ENCODE measurements at regions not wholly inside any gene's neighbourhood (a gene's known extent, or its start where the extent isn't known, plus 50 kb on each side); places are given as distances from the start of the nearest gene placed in this dataset.

DNA sequence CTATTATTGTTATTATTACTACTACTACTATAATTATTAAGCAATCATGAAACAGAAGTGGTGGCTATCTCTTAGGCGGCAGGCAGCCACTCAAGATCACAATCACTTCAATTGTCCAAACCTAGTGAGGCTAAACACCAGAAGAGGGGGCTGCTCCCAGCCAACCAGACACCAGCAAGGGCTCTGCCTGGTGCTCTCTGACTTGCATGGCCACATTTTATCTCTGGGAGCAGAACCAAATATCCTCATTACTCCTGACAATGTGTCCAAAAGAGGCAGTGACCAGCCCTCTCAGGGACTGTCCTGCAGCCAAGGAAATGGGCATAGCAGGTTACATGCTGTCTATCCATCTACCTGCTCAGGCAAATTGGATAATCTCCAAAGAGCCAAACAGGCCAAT is 187.4 kb upstream of the PDE1C start:
- Mint-ChIP-seq H3K4me3 (no peak overlapping the region), H3K27ac (no peak overlapping the region), H3K36me3 (no peaks in the 10 kb centered on the region), H3K4me1 (ENCODE audit: unreplicated experiment) (peaks cover 6% of the 10 kb centered on the region), H3K9me3 (no peaks in the 10 kb centered on the region), H3K27me3 (peaks cover 6% of the 10 kb centered on the region)
- no peak for DNase-seq (ENCODE audit: extremely low spot score, unreplicated experiment)
- TF ChIP-seq CTCF (conservative IDR thresholded peaks at IDR 0.05): no peak

GRCh38 chr7:32256811-32257210 is 186.6 kb upstream of the PDE1C start:
- Mint-ChIP-seq H3K27ac (no peak overlapping the region), H3K9me3 (no peaks in the 10 kb centered on the region), H3K36me3 (no peaks in the 10 kb centered on the region), H3K27me3 (peaks cover 13% of the 10 kb centered on the region), H3K4me1 (ENCODE audit: unreplicated experiment) (peaks cover 6% of the 10 kb centered on the region), H3K4me3 (no peak overlapping the region)
- no peak for DNase-seq (ENCODE audit: extremely low spot score, unreplicated experiment)
- no peak for TF ChIP-seq CTCF (conservative IDR thresholded peaks at IDR 0.05)

GRCh38 chr7:32256376-32256775 is 186.2 kb upstream of the PDE1C start:
- Mint-ChIP-seq H3K27me3 (peaks cover 17% of the 10 kb centered on the region), H3K36me3 (no peaks in the 10 kb centered on the region), H3K27ac (no peak overlapping the region), H3K4me3 (no peak overlapping the region), H3K4me1 (ENCODE audit: unreplicated experiment) (peaks cover 4% of the 10 kb centered on the region), H3K9me3 (no peaks in the 10 kb centered on the region)
- DNase-seq (ENCODE audit: extremely low spot score, unreplicated experiment): no peak
- TF ChIP-seq CTCF (conservative IDR thresholded peaks at IDR 0.05): no peak

- H3K27me3 Mint-ChIP-seq: peaks cover 25% of the 10 kb centered on the region
- TF ChIP-seq CTCF (conservative IDR thresholded peaks at IDR 0.05): no peak
- DNase-seq (ENCODE audit: extremely low spot score, unreplicated experiment): no peak
- no peak overlapping the region for H3K27ac Mint-ChIP-seq
- H3K9me3 Mint-ChIP-seq: no peaks in the 10 kb centered on the region
- H3K4me3 Mint-ChIP-seq: no peak overlapping the region
- no peaks in the 10 kb centered on the region for H3K4me1 Mint-ChIP-seq (ENCODE audit: unreplicated experiment)
- no peaks in the 10 kb centered on the region for H3K36me3 Mint-ChIP-seq
These were observed 184.8 kb upstream of the PDE1C start for GRCh38 chr7:32255036-32255435.

GRCh38 chr7:32253299-32253698 is 183.1 kb upstream of the PDE1C start:
- Mint-ChIP-seq H3K4me1 (ENCODE audit: unreplicated experiment) (no peaks in the 10 kb centered on the region), H3K9me3 (no peaks in the 10 kb centered on the region), H3K36me3 (no peaks in the 10 kb centered on the region), H3K27ac (no peak overlapping the region), H3K27me3 (peaks cover 29% of the 10 kb centered on the region), H3K4me3 (no peak overlapping the region)
- no peak for TF ChIP-seq CTCF (conservative IDR thresholded peaks at IDR 0.05)
- no peak for DNase-seq (ENCODE audit: extremely low spot score, unreplicated experiment)

- no peaks in the 10 kb centered on the region for H3K9me3 Mint-ChIP-seq
- H3K4me3 Mint-ChIP-seq: no peak overlapping the region
- no peaks in the 10 kb centered on the region for H3K36me3 Mint-ChIP-seq
- TF ChIP-seq CTCF (conservative IDR thresholded peaks at IDR 0.05): no peak
- no peak overlapping the region for H3K27ac Mint-ChIP-seq
- DNase-seq (ENCODE audit: extremely low spot score, unreplicated experiment): no peak
- no peaks in the 10 kb centered on the region for H3K4me1 Mint-ChIP-seq (ENCODE audit: unreplicated experiment)
- H3K27me3 Mint-ChIP-seq: peaks cover 37% of the 10 kb centered on the region
These were observed 181.5 kb upstream of the PDE1C start for GRCh38 chr7:32251659-32252058.
